HG03342 (cell line): ENCODE measurements at regions not wholly inside any gene's neighbourhood (a gene's known extent, or its start where the extent isn't known, plus 50 kb on each side); places are given as distances from the start of the nearest gene placed in this dataset.
"Not testable (repeated sequence)": the region's sequence is repeated elsewhere in the genome, so short reads cannot be mapped to it uniquely, and the experiment has no call there.

Source experiments
- ATAC-seq: cut with Tn5 transposase; IDR thresholded peaks from one replicate; pipeline ENCODE4 v1.9.1; 2021; ENCODE audit warnings: mild to moderate bottlenecking, moderate library complexity; ENCODE audit not compliant: unreplicated experiment

DNA sequence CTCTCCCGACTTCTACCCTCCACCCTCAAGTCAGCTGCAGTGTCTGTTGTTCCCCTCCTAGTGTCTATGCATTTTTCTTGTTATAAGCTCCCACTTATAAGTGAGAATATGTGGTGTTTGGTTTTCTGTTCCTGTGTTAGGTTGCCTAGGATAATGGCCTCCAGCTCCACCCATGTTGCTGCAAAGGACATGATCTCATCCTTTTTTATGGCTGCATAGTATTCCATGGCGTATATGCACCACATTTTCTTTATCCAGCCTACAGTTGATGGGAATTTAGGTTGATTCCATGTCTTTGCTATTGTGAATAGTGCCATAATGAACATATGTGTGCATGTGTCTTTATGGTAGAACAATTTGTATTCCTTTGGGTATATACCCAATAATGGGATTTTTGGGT is 80.7 kb downstream of the SPTSSA start:
- ATAC-seq = not testable (repeated sequence)

DNA sequence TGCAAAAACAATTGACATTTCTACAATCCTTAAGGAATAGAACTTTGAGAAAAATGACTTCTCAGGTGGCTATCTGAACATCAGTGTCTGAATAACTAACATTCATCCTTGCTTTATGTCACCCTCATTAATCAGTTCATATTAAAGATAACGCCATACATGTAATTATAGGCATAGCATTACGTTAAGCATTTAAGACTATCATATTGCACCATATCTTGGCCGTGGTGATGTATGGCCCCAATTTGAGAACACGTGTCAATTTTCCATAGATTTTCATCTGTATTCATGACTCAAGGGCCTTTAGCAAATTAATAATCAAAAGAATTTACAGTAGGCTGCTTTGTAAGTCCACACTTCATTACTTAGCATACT is 81.6 kb downstream of the SPTSSA start:
- ATAC-seq = no peak

DNA sequence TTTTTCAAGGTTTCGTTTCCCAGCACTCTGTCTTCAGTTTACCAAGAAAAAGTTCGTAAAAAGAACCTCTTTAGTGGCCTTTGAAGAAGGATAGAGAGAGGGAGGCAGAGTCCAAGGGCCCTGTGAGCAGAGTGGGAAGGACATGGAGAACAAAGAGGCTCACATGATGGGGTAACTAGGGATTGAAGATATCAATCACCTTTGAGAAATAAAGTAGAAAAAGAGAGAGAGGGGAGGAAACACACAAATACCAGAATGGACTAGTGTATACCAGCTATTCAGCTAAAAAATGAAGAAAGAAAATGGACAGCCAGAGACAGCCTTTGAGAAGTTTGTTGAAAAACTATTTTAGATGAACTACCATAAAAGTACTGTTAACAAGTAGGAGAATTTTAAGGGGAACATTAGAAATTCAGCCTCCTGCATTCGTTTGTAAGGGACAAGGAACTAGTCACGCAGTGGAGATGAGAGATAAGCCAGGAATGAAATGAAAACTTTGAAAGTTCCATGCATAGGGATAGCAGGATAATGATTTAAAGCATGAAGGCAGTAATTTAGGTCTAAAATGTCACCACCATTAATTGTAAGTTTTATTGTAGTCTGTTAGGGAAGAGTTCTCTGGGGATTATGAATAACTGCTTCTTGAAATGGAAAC is 82.1 kb downstream of the SPTSSA start:
- no peak for ATAC-seq

DNA sequence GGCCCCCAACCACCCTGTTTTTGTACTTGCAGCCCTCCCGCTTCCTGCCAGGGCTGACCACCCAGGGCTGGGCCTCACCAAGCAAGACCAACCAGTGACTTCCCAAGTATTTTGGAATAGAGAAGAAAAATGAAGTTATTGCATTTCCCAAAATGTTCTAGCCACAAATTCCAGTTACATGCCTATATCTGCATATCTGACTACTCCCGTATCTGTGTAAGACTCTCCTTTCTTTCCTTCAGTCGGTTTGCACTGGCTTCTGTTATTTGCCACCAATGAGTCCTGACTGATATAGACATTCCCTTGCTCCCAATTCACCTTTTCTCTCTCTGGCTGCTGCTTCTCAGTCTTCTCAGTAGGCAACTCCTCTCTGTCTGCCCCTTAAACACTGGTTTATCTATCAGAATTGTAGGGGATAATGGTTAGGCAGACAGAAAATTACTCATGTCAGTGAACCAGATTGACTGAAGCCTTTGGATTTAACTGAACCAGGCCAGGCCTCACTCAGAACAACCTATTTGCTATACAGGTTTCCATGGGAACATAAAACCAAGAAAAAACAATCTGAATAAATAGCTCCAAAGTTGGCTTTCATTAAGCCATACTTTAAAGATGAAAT is 85.3 kb downstream of the SPTSSA start:
- ATAC-seq = no peak

DNA sequence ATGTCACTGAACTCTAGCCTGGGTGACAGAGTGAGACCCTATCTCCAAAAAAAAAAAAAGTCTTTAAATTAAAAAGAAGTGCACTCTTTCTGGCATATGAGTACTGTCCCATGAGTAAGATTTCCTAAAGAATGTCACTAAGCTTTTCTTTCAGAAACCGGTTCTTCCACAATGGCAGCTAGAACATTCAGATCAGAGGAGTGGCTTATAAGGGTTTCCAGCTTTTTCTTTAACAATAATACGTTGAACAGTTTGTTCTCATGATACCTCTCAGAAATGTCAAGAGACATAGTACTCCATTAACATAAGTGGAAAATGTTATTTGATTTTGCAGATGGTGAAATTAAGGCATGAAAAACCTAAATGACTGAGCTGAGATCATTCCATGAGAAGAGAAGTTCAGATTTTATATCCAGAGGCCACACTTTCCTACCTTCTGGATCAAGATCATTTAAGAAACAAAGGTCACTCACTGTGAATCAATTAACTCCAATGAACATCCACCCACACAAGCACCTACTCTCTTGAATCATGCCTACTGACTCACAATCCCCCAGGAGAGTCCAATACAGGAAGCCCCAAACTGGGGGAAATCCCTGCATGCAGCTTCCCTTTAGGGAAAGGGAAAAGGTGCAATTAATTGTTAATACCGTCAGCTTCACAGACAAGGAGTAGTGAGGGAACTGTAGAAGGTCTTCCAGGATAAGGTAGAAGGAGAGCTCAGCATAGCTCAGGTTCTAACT is 86.9 kb downstream of the SPTSSA start:
- no peak for ATAC-seq

DNA sequence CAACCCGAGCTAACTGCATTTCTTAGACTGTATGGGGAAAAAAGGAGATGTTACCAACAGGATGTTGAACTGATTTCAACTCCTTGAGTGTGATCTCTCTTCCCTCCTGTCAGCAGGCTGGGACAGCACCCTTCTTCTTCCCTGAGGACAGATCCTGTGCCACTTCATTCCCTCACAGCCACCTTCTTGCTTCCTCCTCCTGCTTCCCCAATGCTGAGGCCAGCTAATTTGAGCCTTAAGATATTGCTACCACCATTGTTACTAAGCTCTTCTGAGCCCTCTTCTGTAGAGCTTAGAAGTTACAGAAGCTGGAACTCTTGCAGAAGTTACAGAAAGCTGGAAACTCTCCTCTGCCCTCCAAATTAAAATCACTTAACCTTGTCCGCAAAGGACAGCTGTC is 88.8 kb downstream of the SPTSSA start:
- no peak for ATAC-seq

DNA sequence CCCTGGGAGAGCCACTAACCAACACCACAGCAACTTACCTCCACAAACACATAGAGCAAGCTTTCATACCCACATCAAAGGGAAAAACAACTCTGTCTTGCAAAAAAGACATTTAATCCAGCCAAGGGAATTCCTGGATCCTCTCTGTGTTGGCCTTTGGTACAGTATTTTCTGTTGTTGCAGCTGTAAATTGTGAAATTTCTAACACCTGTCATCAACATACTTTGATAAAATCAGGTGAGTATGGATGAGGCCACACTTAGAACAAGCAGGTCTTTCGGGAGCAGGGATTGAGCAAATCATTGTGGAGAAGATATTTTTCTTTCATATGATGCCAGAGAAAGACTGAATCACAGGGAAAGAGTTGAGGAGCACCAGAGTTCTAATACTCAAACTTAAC is 89.3 kb downstream of the SPTSSA start:
- ATAC-seq = no peak

DNA sequence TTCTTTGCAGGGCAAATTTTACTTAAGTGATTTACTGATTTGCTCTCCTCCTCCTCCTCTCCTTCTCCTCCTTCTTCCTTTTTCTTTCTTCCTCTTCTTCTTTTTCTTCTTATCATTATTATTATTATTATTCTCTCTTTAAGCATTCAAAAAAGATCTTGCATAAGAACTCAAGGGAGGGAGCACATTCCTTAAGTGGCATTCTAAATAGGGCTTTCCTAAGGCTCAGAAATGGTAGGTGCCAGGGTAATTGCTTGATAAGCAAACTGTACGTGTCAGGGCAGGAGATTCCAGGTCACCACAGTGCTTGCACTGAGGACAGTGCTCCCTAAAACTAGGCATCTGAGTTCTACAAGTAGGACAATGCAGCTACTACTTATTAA is 92.4 kb downstream of the SPTSSA start:
- ATAC-seq = no peak

DNA sequence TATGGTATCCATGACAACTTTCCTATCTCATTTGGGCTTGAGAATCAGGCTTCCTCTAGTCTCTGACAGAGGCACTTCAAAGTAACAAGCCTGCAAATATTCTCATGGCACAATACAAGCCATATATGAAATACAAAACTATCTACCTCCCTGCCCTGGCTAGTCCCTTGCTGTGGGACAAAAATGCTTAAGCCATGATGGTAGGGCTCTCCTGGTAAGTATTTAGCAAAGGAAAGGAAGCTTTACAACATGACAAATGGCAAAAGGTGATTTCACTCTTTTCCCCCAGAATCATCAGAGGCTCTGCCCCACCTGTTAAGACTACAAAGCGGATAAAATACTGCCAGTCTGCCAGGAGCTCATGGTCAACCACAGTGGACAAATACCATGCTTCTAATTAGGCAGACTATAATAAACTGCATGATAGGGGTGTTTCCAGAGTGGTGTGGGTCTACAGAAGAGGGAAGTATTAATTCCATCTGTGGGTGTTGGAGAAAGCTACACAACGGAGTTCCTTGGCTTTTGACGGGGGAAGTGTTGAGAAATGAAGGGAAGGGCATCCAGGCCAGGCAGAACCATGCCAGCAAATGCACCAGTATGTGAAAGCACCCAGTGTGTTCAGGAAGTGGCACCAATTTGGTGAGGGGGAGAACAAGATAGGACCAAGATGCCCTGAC is 92.9 kb downstream of the SPTSSA start:
- ATAC-seq = no peak

DNA sequence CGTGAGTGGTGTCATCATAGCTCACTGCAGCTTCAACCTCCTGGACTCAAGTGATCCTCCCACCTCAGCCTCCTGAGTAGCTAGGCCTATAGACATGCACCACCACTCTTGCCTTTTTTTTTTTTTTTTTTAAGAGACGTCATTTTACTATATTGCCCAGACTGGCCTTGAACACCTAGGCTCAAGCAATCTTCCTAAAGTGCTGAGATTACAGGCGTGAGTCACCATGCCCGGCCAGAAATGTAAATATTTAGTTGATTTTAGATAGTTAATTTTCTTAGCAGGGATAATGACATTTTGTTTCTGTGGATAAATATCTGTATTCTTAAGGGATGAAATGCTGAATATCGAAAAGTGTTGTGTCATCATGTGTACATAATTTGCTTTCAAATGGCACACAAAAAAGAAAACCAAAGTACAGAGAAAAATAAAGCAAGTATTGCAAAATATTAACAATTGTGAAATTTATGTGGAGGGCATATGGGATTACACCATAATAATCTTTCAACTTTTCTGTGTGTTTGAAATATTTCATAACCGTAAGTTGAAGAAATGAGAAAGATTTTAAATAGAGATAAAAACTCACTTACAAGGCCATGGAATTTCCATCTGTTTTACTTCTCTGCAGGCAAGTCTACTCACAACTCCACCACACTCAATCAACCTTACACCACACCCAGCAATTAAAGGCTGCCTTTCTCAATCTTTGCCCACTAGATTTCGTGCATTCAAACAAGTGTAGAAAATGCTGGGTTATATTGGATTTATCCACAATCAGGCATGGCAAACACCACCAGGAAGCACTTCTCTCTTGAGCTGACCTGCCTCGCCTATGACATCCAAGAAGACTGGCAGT is 93.7 kb downstream of the SPTSSA start:
- no peak for ATAC-seq

DNA sequence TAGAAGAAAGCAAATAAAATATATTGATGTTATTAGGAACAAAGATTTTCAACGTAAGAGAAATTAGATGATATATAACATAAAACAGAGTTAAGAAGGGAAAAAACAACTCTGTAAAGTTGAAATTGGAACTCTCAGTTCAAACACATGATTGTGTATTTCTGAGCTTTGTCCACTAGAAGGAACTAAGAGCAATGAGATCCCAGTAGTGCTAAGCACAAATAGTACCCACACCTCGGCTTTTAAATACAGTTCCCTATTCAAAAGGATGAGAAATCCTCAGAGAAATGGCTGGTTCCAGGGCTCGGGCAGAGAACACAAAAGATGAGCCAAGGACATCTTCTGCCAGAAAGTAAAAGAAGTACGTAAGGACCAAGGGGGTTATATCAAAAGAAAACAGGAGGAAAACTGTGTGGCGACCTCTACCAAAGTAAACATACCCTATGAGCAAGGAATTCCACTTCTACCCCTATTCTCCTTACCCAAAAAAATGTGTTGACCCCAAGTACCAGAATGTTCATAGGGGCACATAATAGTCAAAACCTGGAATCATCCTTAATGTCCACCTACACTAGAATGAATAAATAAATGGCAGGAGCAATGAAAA is 96.6 kb downstream of the SPTSSA start:
- ATAC-seq = no peak

DNA sequence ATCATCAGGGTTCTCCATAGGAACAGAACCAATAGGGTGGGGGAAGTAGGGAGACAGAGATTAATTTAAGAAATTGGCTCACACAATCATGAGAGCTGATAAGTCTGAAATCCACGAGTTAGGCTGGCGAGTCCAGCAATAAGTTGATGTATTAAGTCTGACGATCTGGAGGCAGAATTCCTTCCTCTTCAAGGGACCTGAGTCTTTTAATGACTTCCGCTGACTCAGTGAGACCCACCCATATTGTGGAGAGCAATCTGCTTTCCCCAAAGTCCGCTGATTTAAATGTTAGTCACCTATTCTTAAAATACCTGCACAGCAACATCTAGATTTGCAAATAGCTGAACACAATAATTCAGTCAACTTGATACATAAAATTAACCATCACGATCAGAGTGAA is 97.8 kb downstream of the SPTSSA start:
- ATAC-seq = no peak

DNA sequence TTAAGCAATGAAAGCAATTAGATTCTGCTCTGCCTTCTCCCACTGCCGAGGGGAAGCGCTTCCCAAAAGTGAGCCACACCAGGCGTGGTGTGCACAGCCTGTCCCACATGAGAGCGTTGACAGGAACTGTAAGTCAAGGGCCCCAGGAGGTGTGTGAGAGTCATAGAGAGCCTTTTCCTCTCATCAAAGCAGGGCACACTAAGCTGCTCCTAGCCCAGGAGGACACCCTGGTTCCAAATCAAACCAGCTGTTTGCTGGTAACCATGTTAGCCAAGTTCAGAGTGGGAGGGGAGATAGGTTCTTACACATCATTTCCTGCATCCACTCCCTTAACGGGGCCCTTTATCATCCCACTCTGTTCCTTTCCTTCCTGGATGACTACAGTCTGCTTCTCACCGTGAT is 98.3 kb downstream of the SPTSSA start:
- ATAC-seq = no peak

DNA sequence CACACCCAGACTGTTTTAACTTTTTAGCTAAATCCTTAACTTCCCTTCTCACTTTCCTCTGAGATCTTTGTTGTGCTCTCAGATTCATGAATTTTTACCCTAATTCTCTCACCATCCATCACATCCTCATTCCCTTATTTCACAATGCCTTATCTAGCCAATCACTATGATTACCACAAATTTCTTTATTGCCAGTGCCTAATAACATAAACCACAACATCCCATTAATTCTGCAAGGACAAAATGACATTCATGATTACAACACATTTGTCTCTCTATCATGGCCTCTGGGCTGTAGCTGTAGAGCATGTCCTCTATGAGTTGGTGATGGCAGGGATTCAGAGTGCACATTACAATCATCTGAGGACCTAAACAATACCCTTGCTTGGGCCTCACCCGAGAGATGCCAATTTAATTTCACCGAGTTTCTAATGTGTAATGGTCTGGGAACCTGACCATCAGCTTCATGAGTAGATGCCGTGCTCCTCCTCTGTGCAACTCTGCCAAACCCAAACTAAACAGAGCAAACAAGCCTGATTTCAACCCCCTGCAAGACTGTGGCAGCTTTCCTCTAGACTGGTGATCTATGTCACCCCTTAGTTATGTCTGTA is 99.3 kb downstream of the SPTSSA start:
- ATAC-seq = no peak

DNA sequence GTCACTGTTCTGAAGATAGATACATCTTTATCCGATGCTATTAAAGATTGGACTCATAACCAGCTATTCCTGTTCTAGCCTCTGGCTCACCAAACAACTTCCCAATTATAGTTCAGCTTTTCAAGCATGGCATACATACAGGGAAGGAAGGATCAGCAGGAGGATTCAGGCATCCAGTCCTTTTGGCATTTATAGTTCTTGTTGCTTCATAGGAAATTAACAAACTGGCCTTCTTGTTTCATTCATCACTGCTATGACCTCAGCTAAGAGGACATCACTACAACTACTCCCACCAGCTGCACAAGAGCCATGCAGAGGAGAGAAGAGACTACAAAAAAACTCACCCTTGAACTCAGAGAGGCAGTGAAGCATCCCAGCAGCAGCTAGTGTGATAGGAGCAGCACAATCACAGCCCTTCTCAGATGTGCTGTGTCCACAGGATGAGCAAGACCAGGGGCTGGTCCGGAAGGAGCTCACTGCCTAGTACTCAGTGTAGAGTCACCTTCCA is 100.5 kb downstream of the SPTSSA start:
- no peak for ATAC-seq

DNA sequence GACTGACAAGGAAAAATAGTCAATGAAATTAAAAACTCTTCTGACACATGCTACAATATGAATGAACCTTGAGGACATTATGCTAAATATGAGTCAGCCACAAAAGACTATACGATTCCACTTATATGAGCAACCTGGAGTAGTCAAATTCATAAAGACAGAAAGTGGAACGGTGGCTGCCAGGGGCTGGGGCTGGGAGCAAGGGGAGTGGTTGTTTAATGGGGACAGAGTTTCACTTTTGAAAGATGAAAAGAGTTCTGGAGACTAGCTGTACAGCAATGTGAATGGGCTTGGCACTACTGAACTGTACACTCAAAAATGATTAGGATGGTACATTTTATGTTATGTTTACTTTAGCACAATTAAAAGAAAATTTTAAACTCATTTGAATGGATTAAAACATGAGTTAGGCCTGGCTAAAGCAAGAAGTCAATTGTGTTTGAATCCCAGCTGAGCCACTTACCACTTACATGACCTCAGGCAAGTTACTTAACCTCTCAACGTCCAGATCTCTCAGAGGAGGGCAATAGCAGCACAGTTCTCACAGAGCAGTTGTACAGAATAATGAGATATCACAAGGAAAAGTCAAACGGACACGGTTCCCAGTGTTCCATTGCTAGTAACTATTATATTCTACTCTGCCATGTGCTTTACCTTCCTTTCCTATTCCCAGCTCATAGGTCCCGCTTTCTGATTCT is 102.5 kb downstream of the SPTSSA start:
- ATAC-seq = no peak

DNA sequence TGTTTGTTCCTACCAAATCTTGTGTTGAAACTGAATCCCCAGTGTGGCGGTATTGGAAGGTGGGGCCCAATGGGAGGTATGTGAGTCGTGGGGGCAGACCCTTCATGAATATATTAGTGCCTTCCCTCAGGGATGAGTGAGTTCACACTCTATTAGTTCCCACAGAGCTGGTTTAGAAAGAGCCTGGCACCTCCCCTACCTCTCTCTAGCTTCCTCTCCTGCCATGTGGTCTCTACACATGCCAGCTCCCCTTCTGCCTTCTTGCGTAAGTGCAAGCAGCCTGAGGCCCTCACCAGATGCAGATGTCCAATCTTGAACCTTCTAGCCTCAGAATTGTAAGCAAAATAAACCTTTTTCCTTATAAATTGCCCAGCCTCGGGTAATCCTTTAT is 105.8 kb downstream of the SPTSSA start:
- no peak for ATAC-seq

DNA sequence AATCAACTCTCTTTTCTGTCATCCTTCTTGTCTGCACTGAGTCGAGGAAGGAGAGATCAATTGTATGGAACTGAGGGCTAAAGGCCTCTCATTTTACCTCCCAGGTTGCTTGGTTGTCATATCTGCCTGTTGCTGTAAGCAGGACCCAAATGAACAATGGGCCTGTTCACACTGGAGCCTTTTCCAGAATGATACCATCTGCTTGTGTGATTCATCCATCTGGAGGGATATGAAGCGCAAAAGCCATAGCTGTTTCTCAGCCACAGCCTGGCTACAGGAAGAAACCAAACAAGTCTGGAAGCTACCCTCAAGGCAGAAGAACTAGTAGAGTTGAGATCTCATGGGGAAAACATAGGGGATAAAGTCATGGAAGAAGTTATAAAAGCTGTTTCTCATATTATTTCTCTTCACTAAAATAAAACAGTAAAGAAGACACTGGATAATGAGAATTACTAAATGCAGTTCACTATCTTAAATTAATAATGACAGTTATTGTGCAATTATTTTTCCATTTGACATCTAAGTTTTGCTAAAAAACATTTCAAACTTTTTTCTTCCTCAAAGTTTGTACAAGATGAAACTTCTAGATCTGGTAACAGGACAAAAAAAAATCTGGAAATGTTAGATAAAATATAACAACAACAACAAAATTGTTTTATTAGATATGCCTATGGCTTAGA is 106.3 kb downstream of the SPTSSA start:
- ATAC-seq = no peak

DNA sequence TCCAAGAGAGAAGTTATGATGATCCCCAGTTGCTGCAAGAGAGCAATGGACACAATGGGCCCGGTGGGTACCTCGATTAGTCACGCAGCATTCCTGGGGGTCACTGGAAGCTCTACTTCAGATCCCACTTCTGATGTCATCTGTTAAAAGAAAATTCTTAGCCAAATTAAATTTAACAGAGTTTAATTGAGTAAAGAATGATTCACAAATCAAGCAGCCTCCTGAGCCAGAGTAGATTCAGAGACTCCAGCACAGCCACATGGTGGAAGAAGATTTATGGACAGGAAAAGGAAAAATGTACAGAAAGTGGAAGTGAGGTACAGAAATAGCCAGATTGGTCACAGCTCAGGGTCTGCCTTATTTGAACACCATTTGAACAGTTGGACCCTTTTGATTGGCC is 107.5 kb downstream of the SPTSSA start:
- ATAC-seq = no peak
